ENCODE measurements at regions not wholly inside any gene's neighbourhood (a gene's known extent, or its start where the extent isn't known, plus 50 kb on each side); places are given as distances from the start of the nearest gene placed in this dataset.

DNA sequence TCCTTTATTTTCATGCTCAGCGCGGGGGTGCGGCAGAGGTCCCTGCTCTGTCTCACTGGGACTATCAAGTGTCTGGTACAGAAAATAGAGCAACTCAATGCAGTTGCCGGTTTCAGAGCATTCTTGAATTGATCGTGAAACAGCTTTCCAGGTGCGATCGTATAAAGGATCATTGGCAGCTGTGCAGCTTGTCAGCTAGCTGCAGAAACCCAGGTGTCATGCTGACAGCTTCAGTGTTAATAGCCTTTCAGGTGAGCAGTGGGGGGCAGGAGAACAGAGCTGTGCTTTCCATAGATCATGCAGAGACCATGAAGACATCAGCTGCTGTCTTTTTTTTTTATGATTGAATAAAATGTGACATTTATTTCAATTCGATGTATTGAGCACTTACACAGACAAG lies 583.9 kb downstream of the NLGN4X start:
- TF ChIP-seq POLR2AphosphoS5 (IDR thresholded peaks at IDR 0.05): no peak
- no peak for TF ChIP-seq POLR2A (IDR thresholded peaks at IDR 0.05; ENCODE audit: low read depth)
- TF ChIP-seq EP300 (IDR thresholded peaks at IDR 0.05): no peak
- TF ChIP-seq CTCF (IDR thresholded peaks at IDR 0.05): no peak
- intact Hi-C loops (cut with DNase I): no loop called here
- Histone ChIP-seq H3K4me1 (no peaks in the 10 kb centered on the region), H3K36me3 (no peaks in the 10 kb centered on the region), H3K27me3 (no peaks in the 10 kb centered on the region), H3K27ac (replicated peaks in 1 of 4) (no peak overlapping the region), H3K4me3 (no peak overlapping the region), H3K9me3 (no peaks in the 10 kb centered on the region)
- no peak for DNase-seq (ENCODE audit: extremely low spot score)
- WGBS: 47% methylated on average over 8 of the region's 8 CpGs

- Histone ChIP-seq H3K4me1 (no peaks in the 10 kb centered on the region), H3K36me3 (no peaks in the 10 kb centered on the region), H3K27me3 (no peaks in the 10 kb centered on the region), H3K4me3 (no peak overlapping the region), H3K27ac (replicated peaks in 1 of 4) (no peak overlapping the region), H3K9me3 (no peaks in the 10 kb centered on the region)
- no peak for DNase-seq (ENCODE audit: extremely low spot score)
- 80% methylated on average over 4 of the region's 4 CpGs for WGBS
- TF ChIP-seq CTCF (IDR thresholded peaks at IDR 0.05): no peak
- TF ChIP-seq EP300 (IDR thresholded peaks at IDR 0.05): no peak
- no peak for TF ChIP-seq POLR2A (IDR thresholded peaks at IDR 0.05; ENCODE audit: low read depth)
- no peak for TF ChIP-seq POLR2AphosphoS5 (IDR thresholded peaks at IDR 0.05)
- intact Hi-C loops (cut with DNase I): no loop called here
Observed at GRCh38 chrX:5640071-5640470, 588.6 kb downstream of the NLGN4X start.

GRCh38 chrX:5638572-5638971 lies 590.1 kb downstream of the NLGN4X start:
- 85% methylated on average over 7 of the region's 7 CpGs for WGBS
- TF ChIP-seq POLR2AphosphoS5 (IDR thresholded peaks at IDR 0.05) (no peak), EP300 (IDR thresholded peaks at IDR 0.05) (no peak), POLR2A (IDR thresholded peaks at IDR 0.05; ENCODE audit: low read depth) (no peak), CTCF (IDR thresholded peaks at IDR 0.05) (no peak)
- H3K4me1 ChIP-seq: no peaks in the 10 kb centered on the region

DNA sequence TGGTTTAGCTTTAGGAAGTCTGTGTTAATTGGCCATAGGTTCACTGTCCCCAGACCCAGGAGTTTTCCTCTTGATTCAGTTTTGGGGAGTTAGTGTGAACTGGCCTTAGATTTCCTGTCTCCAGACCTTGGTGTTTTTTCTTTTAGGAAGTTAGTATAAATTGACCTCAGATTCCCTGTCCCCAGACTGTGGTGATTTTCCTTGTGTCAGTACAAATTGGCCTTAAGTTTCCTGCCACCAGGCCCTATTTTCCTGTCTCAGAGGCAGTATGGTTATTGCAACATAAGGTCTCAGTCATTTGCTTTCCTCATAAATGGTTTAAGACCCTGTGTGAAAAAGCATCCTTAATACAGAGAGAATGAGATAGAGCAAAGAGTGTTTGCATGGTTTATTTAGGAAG lies 595.8 kb downstream of the NLGN4X start:
- Histone ChIP-seq H3K27me3 (no peaks in the 10 kb centered on the region), H3K27ac (replicated peaks in 1 of 4) (no peak overlapping the region), H3K4me3 (no peak overlapping the region), H3K36me3 (no peaks in the 10 kb centered on the region), H3K9me3 (no peaks in the 10 kb centered on the region), H3K4me1 (no peaks in the 10 kb centered on the region)
- TF ChIP-seq EP300 (IDR thresholded peaks at IDR 0.05) (no peak), CTCF (IDR thresholded peaks at IDR 0.05) (no peak), POLR2AphosphoS5 (IDR thresholded peaks at IDR 0.05) (no peak), POLR2A (IDR thresholded peaks at IDR 0.05; ENCODE audit: low read depth) (no peak)
- no peak for DNase-seq (ENCODE audit: extremely low spot score)
- intact Hi-C loops (cut with DNase I): no loop called here

More at GRCh38 chrX:5638572-5638971, 590.1 kb downstream of the NLGN4X start:
- H3K4me3 ChIP-seq: no peak overlapping the region
- no peak overlapping the region for H3K27ac ChIP-seq (replicated peaks in 1 of 4)
- no peaks in the 10 kb centered on the region for H3K9me3 ChIP-seq
- no peaks in the 10 kb centered on the region for H3K27me3 ChIP-seq
- intact Hi-C loops (cut with DNase I): no loop called here
- no peaks in the 10 kb centered on the region for H3K36me3 ChIP-seq
- no peak for DNase-seq (ENCODE audit: extremely low spot score)

GRCh38 chrX:5632061-5632614 lies 596.5 kb downstream of the NLGN4X start:
- Histone ChIP-seq H3K36me3 (no peaks in the 10 kb centered on the region), H3K4me3 (no peak overlapping the region), H3K27me3 (no peaks in the 10 kb centered on the region), H3K9me3 (no peaks in the 10 kb centered on the region), H3K27ac (replicated peaks in 1 of 4) (no peak overlapping the region), H3K4me1 (no peaks in the 10 kb centered on the region)
- DNase-seq (ENCODE audit: extremely low spot score): no peak
- 46% methylated on average over 9 of the region's 9 CpGs for WGBS
- no peak for TF ChIP-seq EP300 (IDR thresholded peaks at IDR 0.05)
- TF ChIP-seq POLR2A (IDR thresholded peaks at IDR 0.05; ENCODE audit: low read depth): no peak
- TF ChIP-seq POLR2AphosphoS5 (IDR thresholded peaks at IDR 0.05): no peak
- no peak for TF ChIP-seq CTCF (IDR thresholded peaks at IDR 0.05)
- intact Hi-C loops (cut with DNase I): no loop called here
